ENCODE measurements at regions not wholly inside any gene's neighbourhood (a gene's known extent, or its start where the extent isn't known, plus 50 kb on each side); places are given as distances from the start of the nearest gene placed in this dataset.

DNA sequence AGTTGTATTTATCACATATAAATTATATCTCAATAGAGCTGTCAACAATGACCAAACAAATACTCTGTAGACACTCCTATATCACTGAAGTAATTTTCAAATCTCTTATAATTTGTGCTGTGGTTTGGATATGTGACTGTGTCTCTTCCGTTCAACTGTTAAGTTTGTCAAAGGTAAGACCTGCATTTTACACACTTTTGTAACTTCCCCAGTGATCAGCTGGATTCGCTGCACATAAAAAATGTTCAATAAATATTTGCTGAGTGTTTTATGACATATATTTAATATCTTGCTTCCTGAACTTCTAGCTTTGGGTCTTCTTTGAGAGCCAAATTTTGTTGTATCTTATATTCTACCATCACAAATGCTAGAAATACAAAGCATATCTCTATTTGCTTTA is 57.3 kb upstream of the ROCK1 start:
- Histone ChIP-seq H2AFZ (ENCODE audit: low read depth) (no peak overlapping the region), H3K27ac (ENCODE audit: low read depth in 2 of 2, low read length in 1 of 2) (no peak overlapping the region), H3K9me3 (no peaks in the 10 kb centered on the region), H3K4me2 (no peak overlapping the region), H3K4me3 (ENCODE audit: low read depth in 2 of 2, low read length in 1 of 2) (no peak overlapping the region), H3K4me1 (ENCODE audit: control insufficient read depth in 1 of 2, insufficient read depth in 2 of 2, low read depth in 1 of 2, low read length in 1 of 2) (no peaks in the 10 kb centered on the region; a peak in 1 of 4 replicates), H4K20me1 (ENCODE audit: insufficient read depth) (no peaks in the 10 kb centered on the region), H3K79me2 (ENCODE audit: insufficient read depth) (no peaks in the 10 kb centered on the region), H3K9ac (no peak overlapping the region), H3F3A (replicated peaks; ENCODE audit: insufficient read depth) (no peaks in the 10 kb centered on the region), H3K36me3 (replicated peaks in 1 of 2; ENCODE audit: control insufficient read depth in 1 of 2, insufficient read depth in 2 of 2, low read length in 1 of 2) (no peaks in the 10 kb centered on the region), H3K27me3 (ENCODE audit: insufficient read depth) (no peaks in the 10 kb centered on the region), H3K9me2 (no peaks in the 10 kb centered on the region)
- TF ChIP-seq POLR2AphosphoS5 (IDR thresholded peaks at IDR 0.05; ENCODE audit: low read depth, low read length): no peak
- CTCF ChIA-PET: interaction anchor here (1.1 kb wide), 1 partner anchor 10 kb away, joined by 5 read pairs; no protein-coding TSS in a partner anchor
- 58% methylated on average over 2 of the region's 2 CpGs for WGBS (ENCODE audit: low lambda C conversion rate)
- POLR2A ChIA-PET: no interaction called here
- DNase-seq: no peak

DNA sequence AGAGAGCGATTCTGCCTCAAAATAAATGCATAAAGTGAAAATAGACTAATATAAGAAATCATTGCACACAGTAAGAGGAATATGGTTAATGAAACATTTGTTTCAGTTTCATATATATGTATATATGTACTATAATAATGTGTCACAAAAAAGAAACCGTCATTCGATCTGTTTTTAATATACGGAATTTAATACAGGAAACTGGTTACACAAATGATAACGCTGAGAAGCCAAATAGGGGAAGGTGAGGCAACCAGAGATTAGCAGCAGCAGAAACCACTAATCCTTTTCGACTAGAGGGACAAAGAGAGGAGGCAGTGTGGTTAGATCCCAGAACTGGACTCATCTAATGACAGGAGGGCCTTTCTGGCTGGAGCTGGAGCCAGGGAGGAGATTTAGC is 64.2 kb upstream of the GREB1L start:
- Histone ChIP-seq H3F3A (replicated peaks; ENCODE audit: insufficient read depth) (no peaks in the 10 kb centered on the region), H3K27ac (ENCODE audit: low read depth in 2 of 2, low read length in 1 of 2) (no peak overlapping the region), H2AFZ (ENCODE audit: low read depth) (peak overlapping the region; percentile 69; the same call in 1 of the 2 replicates), H3K4me1 (ENCODE audit: control insufficient read depth in 1 of 2, insufficient read depth in 2 of 2, low read depth in 1 of 2, low read length in 1 of 2) (no peaks in the 10 kb centered on the region), H3K9me3 (no peaks in the 10 kb centered on the region), H3K9ac (no peak overlapping the region), H3K79me2 (ENCODE audit: insufficient read depth) (no peaks in the 10 kb centered on the region), H3K4me3 (ENCODE audit: low read depth in 2 of 2, low read length in 1 of 2) (no peak overlapping the region), H4K20me1 (ENCODE audit: insufficient read depth) (no peaks in the 10 kb centered on the region), H3K9me2 (no peaks in the 10 kb centered on the region), H3K36me3 (replicated peaks in 1 of 2; ENCODE audit: control insufficient read depth in 1 of 2, insufficient read depth in 2 of 2, low read length in 1 of 2) (no peaks in the 10 kb centered on the region), H3K4me2 (no peak overlapping the region), H3K27me3 (ENCODE audit: insufficient read depth) (no peaks in the 10 kb centered on the region)
- DNase-seq: no peak
- WGBS (ENCODE audit: low lambda C conversion rate): 58% methylated on average over 6 of the region's 6 CpGs
- ChIA-PET POLR2A (no interaction called here), CTCF (interaction anchor here (1.5 to 2.7 kb wide), 3 partner anchors 9 to 210 kb away, joined by 5 to 12 read pairs (median 7); no protein-coding TSS in a partner anchor)
- no peak for TF ChIP-seq MEF2A (IDR thresholded peaks at IDR 0.05; ENCODE audit: borderline replicate concordance, low read depth)
- no peak for TF ChIP-seq FOXJ3 (CRISPR knock-in tag; IDR thresholded peaks at IDR 0.05)
- TF ChIP-seq RFX5 (IDR thresholded peaks at IDR 0.05; ENCODE audit: low read length): no peak
- TF ChIP-seq, protein P1, sequence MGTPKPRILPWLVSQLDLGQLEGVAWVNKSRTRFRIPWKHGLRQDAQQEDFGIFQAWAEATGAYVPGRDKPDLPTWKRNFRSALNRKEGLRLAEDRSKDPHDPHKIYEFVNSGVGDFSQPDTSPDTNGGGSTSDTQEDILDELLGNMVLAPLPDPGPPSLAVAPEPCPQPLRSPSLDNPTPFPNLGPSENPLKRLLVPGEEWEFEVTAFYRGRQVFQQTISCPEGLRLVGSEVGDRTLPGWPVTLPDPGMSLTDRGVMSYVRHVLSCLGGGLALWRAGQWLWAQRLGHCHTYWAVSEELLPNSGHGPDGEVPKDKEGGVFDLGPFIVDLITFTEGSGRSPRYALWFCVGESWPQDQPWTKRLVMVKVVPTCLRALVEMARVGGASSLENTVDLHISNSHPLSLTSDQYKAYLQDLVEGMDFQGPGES (IDR thresholded peaks at IDR 0.05; ENCODE audit: low read depth, low read length): no peak
- TF ChIP-seq, protein P2, sequence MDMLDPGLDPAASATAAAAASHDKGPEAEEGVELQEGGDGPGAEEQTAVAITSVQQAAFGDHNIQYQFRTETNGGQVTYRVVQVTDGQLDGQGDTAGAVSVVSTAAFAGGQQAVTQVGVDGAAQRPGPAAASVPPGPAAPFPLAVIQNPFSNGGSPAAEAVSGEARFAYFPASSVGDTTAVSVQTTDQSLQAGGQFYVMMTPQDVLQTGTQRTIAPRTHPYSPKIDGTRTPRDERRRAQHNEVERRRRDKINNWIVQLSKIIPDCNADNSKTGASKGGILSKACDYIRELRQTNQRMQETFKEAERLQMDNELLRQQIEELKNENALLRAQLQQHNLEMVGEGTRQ (IDR thresholded peaks at IDR 0.05; ENCODE audit: borderline replicate concordance, low read depth, low read length): no peak
- TF ChIP-seq CHD2 (IDR thresholded peaks at IDR 0.05; ENCODE audit: low read length, partially characterized antibody): no peak
- TF ChIP-seq EP300 (IDR thresholded peaks at IDR 0.05; ENCODE audit: borderline replicate concordance in 1 of 2, low read depth in 1 of 2, low read length in 1 of 2): no peak
- TF ChIP-seq, protein P3, sequence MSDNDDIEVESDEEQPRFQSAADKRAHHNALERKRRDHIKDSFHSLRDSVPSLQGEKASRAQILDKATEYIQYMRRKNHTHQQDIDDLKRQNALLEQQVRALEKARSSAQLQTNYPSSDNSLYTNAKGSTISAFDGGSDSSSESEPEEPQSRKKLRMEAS (IDR thresholded peaks at IDR 0.05; ENCODE audit: low read depth): no peak
- TF ChIP-seq, protein P4, sequence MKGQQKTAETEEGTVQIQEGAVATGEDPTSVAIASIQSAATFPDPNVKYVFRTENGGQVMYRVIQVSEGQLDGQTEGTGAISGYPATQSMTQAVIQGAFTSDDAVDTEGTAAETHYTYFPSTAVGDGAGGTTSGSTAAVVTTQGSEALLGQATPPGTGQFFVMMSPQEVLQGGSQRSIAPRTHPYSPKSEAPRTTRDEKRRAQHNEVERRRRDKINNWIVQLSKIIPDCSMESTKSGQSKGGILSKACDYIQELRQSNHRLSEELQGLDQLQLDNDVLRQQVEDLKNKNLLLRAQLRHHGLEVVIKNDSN (IDR thresholded peaks at IDR 0.05; ENCODE audit: borderline replicate concordance, low read depth): no peak
- TF ChIP-seq NFIC (IDR thresholded peaks at IDR 0.05; ENCODE audit: borderline replicate concordance): no peak
- TF ChIP-seq ELF1 (IDR thresholded peaks at IDR 0.05): no peak
